ENCODE measurements at regions not wholly inside any gene's neighbourhood (a gene's known extent, or its start where the extent isn't known, plus 50 kb on each side); places are given as distances from the start of the nearest gene placed in this dataset.
"Not testable (repeated sequence)": the region's sequence is repeated elsewhere in the genome, so short reads cannot be mapped to it uniquely, and the experiment has no call there.

DNA sequence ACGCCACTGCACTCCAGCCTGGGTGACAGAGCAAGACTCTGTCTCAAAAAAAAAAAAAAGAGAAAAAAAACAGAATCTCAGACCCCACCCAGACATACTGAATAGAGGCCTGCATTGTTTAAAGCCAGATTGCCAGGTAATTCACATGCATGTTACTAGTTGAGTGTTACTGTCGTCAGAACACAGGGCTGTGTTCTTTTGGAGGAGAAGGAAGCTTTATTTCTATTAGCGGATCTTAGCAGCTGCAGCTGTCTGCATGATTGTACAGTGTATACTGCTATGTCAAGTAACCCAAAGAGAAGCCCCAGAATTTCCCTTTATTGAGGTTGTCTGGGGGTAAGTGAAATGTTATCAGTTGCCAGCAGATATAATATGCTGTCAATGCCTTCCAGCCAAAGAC lies 496.6 kb upstream of the NAALADL2 start:
- H3K9ac ChIP-seq (ENCODE audit: low read length) = no peak overlapping the region
- H3K79me2 ChIP-seq (ENCODE audit: insufficient read depth, low read length) = no peaks in the 10 kb centered on the region
- H3K9me3 Mint-ChIP-seq (ENCODE audit: unreplicated experiment) = no peaks in the 10 kb centered on the region
- no peaks in the 10 kb centered on the region for H3K4me1 ChIP-seq (ENCODE audit: insufficient read depth, low read length)
- H3K27me3 ChIP-seq (ENCODE audit: insufficient read depth, low read length) = no peaks in the 10 kb centered on the region
- H3K9me3 ChIP-seq (ENCODE audit: insufficient read depth, low read depth, low read length) = no peaks in the 10 kb centered on the region
- H3K27ac Mint-ChIP-seq (ENCODE audit: unreplicated experiment) = no peak overlapping the region
- no peak overlapping the region for H3K4me2 ChIP-seq (ENCODE audit: low read length)
- H3K27me3 Mint-ChIP-seq (ENCODE audit: low read depth, unreplicated experiment) = no peaks in the 10 kb centered on the region
- H3K4me3 ChIP-seq (ENCODE audit: insufficient read depth, low read depth, low read length) = no peak overlapping the region
- DNase-seq (ENCODE audit: low read depth) (no peak), FAIRE-seq (no peak)
- no peaks in the 10 kb centered on the region for H3K36me3 Mint-ChIP-seq (ENCODE audit: low read depth, unreplicated experiment)
- H3K4me1 Mint-ChIP-seq (ENCODE audit: low read depth, unreplicated experiment) = no peaks in the 10 kb centered on the region
- H4K20me1 ChIP-seq (ENCODE audit: insufficient read depth, low read length) = no peaks in the 10 kb centered on the region
- no peak overlapping the region for H3K4me3 Mint-ChIP-seq (ENCODE audit: unreplicated experiment)
- H3K36me3 ChIP-seq (ENCODE audit: insufficient read depth, low read length) = no peaks in the 10 kb centered on the region
- no peak overlapping the region for H3K27ac ChIP-seq (ENCODE audit: low read depth, low read length)
- TF ChIP-seq EZH2 (IDR thresholded peaks at IDR 0.05; ENCODE audit: insufficient read depth, low read length) = no peak
- TF ChIP-seq, protein P1, sequence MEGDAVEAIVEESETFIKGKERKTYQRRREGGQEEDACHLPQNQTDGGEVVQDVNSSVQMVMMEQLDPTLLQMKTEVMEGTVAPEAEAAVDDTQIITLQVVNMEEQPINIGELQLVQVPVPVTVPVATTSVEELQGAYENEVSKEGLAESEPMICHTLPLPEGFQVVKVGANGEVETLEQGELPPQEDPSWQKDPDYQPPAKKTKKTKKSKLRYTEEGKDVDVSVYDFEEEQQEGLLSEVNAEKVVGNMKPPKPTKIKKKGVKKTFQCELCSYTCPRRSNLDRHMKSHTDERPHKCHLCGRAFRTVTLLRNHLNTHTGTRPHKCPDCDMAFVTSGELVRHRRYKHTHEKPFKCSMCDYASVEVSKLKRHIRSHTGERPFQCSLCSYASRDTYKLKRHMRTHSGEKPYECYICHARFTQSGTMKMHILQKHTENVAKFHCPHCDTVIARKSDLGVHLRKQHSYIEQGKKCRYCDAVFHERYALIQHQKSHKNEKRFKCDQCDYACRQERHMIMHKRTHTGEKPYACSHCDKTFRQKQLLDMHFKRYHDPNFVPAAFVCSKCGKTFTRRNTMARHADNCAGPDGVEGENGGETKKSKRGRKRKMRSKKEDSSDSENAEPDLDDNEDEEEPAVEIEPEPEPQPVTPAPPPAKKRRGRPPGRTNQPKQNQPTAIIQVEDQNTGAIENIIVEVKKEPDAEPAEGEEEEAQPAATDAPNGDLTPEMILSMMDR (IDR thresholded peaks at IDR 0.05; ENCODE audit: insufficient read depth, low read depth, low read length) = no peak
- no peak overlapping the region for H2AFZ ChIP-seq (ENCODE audit: low read depth, low read length)

DNA sequence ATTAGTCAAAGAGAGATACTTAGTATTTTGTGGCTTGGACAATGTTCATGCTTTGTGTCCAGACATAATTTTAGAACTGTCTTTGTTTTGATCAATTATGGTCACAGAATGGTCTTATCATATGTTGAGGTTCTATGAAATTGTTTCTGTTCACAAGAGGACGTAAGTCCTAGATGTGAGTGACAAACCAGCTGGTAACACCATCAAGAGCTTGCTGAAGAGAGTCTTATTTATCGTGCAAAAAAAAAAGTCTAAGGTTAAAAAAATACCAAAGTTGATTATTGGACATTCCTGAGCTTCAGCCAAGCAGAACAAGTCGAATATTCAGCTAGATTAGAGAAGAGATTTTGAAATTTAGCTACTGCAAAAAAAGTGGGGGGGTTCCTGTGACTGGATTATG lies 495.9 kb upstream of the NAALADL2 start:
- Mint-ChIP-seq H3K4me3 (ENCODE audit: unreplicated experiment) (no peak overlapping the region), H3K27ac (ENCODE audit: unreplicated experiment) (no peak overlapping the region), H3K9me3 (ENCODE audit: unreplicated experiment) (no peaks in the 10 kb centered on the region), H3K4me1 (ENCODE audit: low read depth, unreplicated experiment) (no peaks in the 10 kb centered on the region), H3K27me3 (ENCODE audit: low read depth, unreplicated experiment) (no peaks in the 10 kb centered on the region), H3K36me3 (ENCODE audit: low read depth, unreplicated experiment) (no peaks in the 10 kb centered on the region)
- H3K4me1 ChIP-seq (ENCODE audit: insufficient read depth, low read length) = no peaks in the 10 kb centered on the region
- H3K36me3 ChIP-seq (ENCODE audit: insufficient read depth, low read length) = no peaks in the 10 kb centered on the region
- no peak overlapping the region for H3K4me3 ChIP-seq (ENCODE audit: insufficient read depth, low read depth, low read length)
- H3K27ac ChIP-seq (ENCODE audit: low read depth, low read length) = no peak overlapping the region
- TF ChIP-seq EZH2 (IDR thresholded peaks at IDR 0.05; ENCODE audit: insufficient read depth, low read length) = no peak
- TF ChIP-seq, protein P1 (IDR thresholded peaks at IDR 0.05; ENCODE audit: insufficient read depth, low read depth, low read length) = no peak
- FAIRE-seq = no peak
- H3K79me2 ChIP-seq (ENCODE audit: insufficient read depth, low read length) = no peaks in the 10 kb centered on the region
- H3K27me3 ChIP-seq (ENCODE audit: insufficient read depth, low read length) = no peaks in the 10 kb centered on the region
- no peak overlapping the region for H3K4me2 ChIP-seq (ENCODE audit: low read length)
- no peak overlapping the region for H2AFZ ChIP-seq (ENCODE audit: low read depth, low read length)
- no peaks in the 10 kb centered on the region for H4K20me1 ChIP-seq (ENCODE audit: insufficient read depth, low read length)
- H3K9ac ChIP-seq (ENCODE audit: low read length) = no peak overlapping the region
- no peaks in the 10 kb centered on the region for H3K9me3 ChIP-seq (ENCODE audit: insufficient read depth, low read depth, low read length)
- DNase-seq (ENCODE audit: low read depth) = peak; percentile 89

DNA sequence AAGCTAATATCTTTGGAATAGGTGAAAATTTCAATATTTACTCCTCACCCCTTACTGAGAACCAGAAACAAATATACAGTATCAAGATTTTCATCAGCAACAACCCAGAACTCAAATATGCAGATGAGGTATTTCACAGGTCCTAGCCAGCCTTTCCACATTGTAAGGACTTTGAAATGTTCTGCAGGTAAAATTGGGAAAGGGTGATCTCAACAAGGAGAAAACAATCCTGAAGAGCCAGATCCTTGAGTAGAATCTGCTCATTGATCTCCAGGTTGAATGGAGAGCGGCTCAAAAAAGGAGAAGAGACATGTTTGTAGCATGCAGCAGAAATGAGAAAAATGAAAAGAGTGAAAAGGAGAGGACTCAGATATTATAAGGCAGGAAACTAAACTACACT lies 493.3 kb upstream of the NAALADL2 start:
- Histone ChIP-seq H3K4me3 (ENCODE audit: insufficient read depth, low read depth, low read length) (no peak overlapping the region), H3K4me1 (ENCODE audit: insufficient read depth, low read length) (no peaks in the 10 kb centered on the region), H4K20me1 (ENCODE audit: insufficient read depth, low read length) (no peaks in the 10 kb centered on the region), H3K27ac (ENCODE audit: low read depth, low read length) (no peak overlapping the region), H3K9me3 (ENCODE audit: insufficient read depth, low read depth, low read length) (no peaks in the 10 kb centered on the region), H3K27me3 (ENCODE audit: insufficient read depth, low read length) (no peaks in the 10 kb centered on the region), H3K9ac (ENCODE audit: low read length) (no peak overlapping the region), H3K36me3 (ENCODE audit: insufficient read depth, low read length) (no peaks in the 10 kb centered on the region), H3K4me2 (ENCODE audit: low read length) (no peak overlapping the region), H2AFZ (ENCODE audit: low read depth, low read length) (no peak overlapping the region), H3K79me2 (ENCODE audit: insufficient read depth, low read length) (no peaks in the 10 kb centered on the region)
- TF ChIP-seq, protein P1 (IDR thresholded peaks at IDR 0.05; ENCODE audit: insufficient read depth, low read depth, low read length) = no peak
- TF ChIP-seq EZH2 (IDR thresholded peaks at IDR 0.05; ENCODE audit: insufficient read depth, low read length) = no peak
- no peak for FAIRE-seq
- Mint-ChIP-seq H3K27me3 (ENCODE audit: low read depth, unreplicated experiment) (no peaks in the 10 kb centered on the region), H3K4me1 (ENCODE audit: low read depth, unreplicated experiment) (no peaks in the 10 kb centered on the region), H3K36me3 (ENCODE audit: low read depth, unreplicated experiment) (no peaks in the 10 kb centered on the region), H3K4me3 (ENCODE audit: unreplicated experiment) (no peak overlapping the region), H3K27ac (ENCODE audit: unreplicated experiment) (no peak overlapping the region), H3K9me3 (ENCODE audit: unreplicated experiment) (no peaks in the 10 kb centered on the region)
- DNase-seq (ENCODE audit: low read depth) = no peak

DNA sequence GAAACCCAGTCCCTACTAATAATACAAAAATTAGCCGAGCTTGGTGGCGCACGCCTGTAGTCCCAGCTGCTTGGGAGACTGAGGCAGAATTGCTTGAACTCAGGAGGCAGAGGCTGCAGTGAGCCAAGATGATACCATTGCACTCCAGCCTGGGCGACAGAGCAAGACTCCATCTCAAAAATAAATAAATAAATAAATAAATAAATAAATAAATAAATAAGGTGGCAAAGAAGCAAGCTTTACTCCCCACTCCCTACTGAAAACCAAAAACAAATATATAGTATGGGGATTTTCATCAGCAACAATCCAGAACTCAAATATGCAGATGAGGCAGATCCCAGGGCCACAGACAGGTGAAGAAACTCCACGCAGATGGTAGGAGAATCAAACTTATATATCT lies 492.2 kb upstream of the NAALADL2 start:
- H3K27me3 ChIP-seq (ENCODE audit: insufficient read depth, low read length); H3K36me3 Mint-ChIP-seq (ENCODE audit: low read depth, unreplicated experiment); FAIRE-seq; H3K4me1 ChIP-seq (ENCODE audit: insufficient read depth, low read length); H3K4me3 ChIP-seq (ENCODE audit: insufficient read depth, low read depth, low read length); H3K27ac Mint-ChIP-seq (ENCODE audit: unreplicated experiment); H3K36me3 ChIP-seq (ENCODE audit: insufficient read depth, low read length); H3K27ac ChIP-seq (ENCODE audit: low read depth, low read length); H4K20me1 ChIP-seq (ENCODE audit: insufficient read depth, low read length); H2AFZ ChIP-seq (ENCODE audit: low read depth, low read length); H3K9me3 Mint-ChIP-seq (ENCODE audit: unreplicated experiment); H3K9me3 ChIP-seq (ENCODE audit: insufficient read depth, low read depth, low read length); H3K9ac ChIP-seq (ENCODE audit: low read length); H3K4me1 Mint-ChIP-seq (ENCODE audit: low read depth, unreplicated experiment); H3K4me3 Mint-ChIP-seq (ENCODE audit: unreplicated experiment); H3K79me2 ChIP-seq (ENCODE audit: insufficient read depth, low read length); H3K4me2 ChIP-seq (ENCODE audit: low read length); DNase-seq (ENCODE audit: low read depth); H3K27me3 Mint-ChIP-seq (ENCODE audit: low read depth, unreplicated experiment): not testable (repeated sequence)
